Gastroesophageal sphincter (tissue), 3 donors: ENCODE measurements at regions not wholly inside any gene's neighbourhood (a gene's known extent, or its start where the extent isn't known, plus 50 kb on each side); places are given as distances from the start of the nearest gene placed in this dataset.

ENCODE experiments used
- POLR2AphosphoS5 ChIP-seq: sonication (generic); formaldehyde crosslinking; IDR thresholded peaks from one replicate; pipeline ENCODE4 v1.6.1; 2017; ENCODE audit warnings: antibody characterized with exemption
- TF ChIP-seq, protein P1 (sequence below), 4 experiments: fragments of 200-600 bp in 2 of 4; fragments of 450-650 bp in 2 of 4; sonication (generic) in 1 of 4; IDR thresholded peaks; one replicate each; pipeline ENCODE4 v1.5.1; 2017 to 2019; ENCODE audit warnings: antibody characterized with exemption in 4 of 4, mild to moderate bottlenecking in 2 of 4, moderate library complexity in 2 of 4

DNA sequence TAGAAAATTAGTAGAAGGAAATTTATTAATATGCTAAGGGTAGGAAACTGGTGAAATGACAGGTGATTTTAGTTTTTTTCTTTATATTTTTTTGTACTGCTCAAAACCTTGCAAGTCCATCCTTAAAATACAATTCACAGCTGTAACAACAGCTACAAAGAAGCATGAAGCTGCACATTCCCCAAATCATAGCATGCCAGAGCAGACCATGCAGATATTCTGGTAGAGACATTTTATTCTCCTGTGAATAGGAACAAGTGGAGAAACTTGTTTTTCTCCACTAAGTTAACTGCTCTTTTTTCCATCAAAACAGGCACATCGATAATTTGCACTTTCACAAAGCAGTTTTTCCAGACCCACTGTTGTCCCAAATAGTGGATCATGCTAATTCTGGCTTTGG lies 1125.7 kb downstream of the BRINP3 start:
- TF ChIP-seq, protein P1, sequence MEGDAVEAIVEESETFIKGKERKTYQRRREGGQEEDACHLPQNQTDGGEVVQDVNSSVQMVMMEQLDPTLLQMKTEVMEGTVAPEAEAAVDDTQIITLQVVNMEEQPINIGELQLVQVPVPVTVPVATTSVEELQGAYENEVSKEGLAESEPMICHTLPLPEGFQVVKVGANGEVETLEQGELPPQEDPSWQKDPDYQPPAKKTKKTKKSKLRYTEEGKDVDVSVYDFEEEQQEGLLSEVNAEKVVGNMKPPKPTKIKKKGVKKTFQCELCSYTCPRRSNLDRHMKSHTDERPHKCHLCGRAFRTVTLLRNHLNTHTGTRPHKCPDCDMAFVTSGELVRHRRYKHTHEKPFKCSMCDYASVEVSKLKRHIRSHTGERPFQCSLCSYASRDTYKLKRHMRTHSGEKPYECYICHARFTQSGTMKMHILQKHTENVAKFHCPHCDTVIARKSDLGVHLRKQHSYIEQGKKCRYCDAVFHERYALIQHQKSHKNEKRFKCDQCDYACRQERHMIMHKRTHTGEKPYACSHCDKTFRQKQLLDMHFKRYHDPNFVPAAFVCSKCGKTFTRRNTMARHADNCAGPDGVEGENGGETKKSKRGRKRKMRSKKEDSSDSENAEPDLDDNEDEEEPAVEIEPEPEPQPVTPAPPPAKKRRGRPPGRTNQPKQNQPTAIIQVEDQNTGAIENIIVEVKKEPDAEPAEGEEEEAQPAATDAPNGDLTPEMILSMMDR (IDR thresholded peaks at IDR 0.05), result no peak
- no peak for TF ChIP-seq POLR2AphosphoS5
